T-helper 1 cell treated with Interleukin-12 subunit alpha and Interleukin-12 subunit beta and Interleukin-4 antibody, amounts not matched to agents 30 ng/mL and 1 ng/mL, for 36 hours (primary cell): ENCODE measurements at regions not wholly inside any gene's neighbourhood (a gene's known extent, or its start where the extent isn't known, plus 50 kb on each side); places are given as distances from the start of the nearest gene placed in this dataset.
"Not testable (repeated sequence)": the region's sequence is repeated elsewhere in the genome, so short reads cannot be mapped to it uniquely, and the experiment has no call there.

Experiments
- intact Hi-C: fragments of 100-400 bp; cut with micrococcal nuclease; formaldehyde crosslinking; loops from one replicate; pipeline ENCODE4 v1.15.1; 2024

GRCh38 chr1:80582980-80583379, 1217.8 kb upstream of the ADGRL2 start:
- intact Hi-C loops, result no loop called here

GRCh38 chr1:80579055-80579454, 1221.7 kb upstream of the ADGRL2 start:
- intact Hi-C loops, result no loop called here

GRCh38 chr1:80566867-80567266, 1233.9 kb upstream of the ADGRL2 start:
- intact Hi-C loops, result no loop called here

- intact Hi-C loops, result no loop called here
Observed at GRCh38 chr1:80566123-80566522, 1234.6 kb upstream of the ADGRL2 start.

- intact Hi-C loops, result no loop called here
Observed at GRCh38 chr1:80565406-80565805, 1235.3 kb upstream of the ADGRL2 start.

GRCh38 chr1:80542231-80542630, 1258.5 kb upstream of the ADGRL2 start:
- intact Hi-C loops, result no loop called here

GRCh38 chr1:80540596-80540995, 1260.1 kb upstream of the ADGRL2 start:
- intact Hi-C loops, result no loop called here

- intact Hi-C loops, result no loop called here
Observed at GRCh38 chr1:80540149-80540548, 1260.6 kb upstream of the ADGRL2 start.

- intact Hi-C loops, result not testable (repeated sequence)
Observed at GRCh38 chr1:80539298-80539697, 1261.4 kb upstream of the ADGRL2 start.

- intact Hi-C loops, result no loop called here
Observed at GRCh38 chr1:80536461-80536860, 1264.3 kb upstream of the ADGRL2 start.

GRCh38 chr1:80535466-80535865, 1265.3 kb upstream of the ADGRL2 start:
- intact Hi-C loops, result no loop called here

- intact Hi-C loops, result no loop called here
Observed at GRCh38 chr1:80534606-80535360, 1266.0 kb upstream of the ADGRL2 start.

GRCh38 chr1:80533775-80534334, 1266.9 kb upstream of the ADGRL2 start:
- intact Hi-C loops, result no loop called here

GRCh38 chr1:80533093-80533492, 1267.6 kb upstream of the ADGRL2 start:
- intact Hi-C loops, result no loop called here

- intact Hi-C loops, result no loop called here
Observed at GRCh38 chr1:80531182-80531581, 1269.6 kb upstream of the ADGRL2 start.

GRCh38 chr1:80529546-80529945, 1271.2 kb upstream of the ADGRL2 start:
- intact Hi-C loops, result no loop called here

- intact Hi-C loops, result no loop called here
Observed at GRCh38 chr1:80523861-80524260, 1276.9 kb upstream of the ADGRL2 start.

- intact Hi-C loops, result not testable (repeated sequence)
Observed at GRCh38 chr1:80523071-80523470, 1277.7 kb upstream of the ADGRL2 start.

- intact Hi-C loops, result no loop called here
Observed at GRCh38 chr1:80520949-80521348, 1279.8 kb upstream of the ADGRL2 start.

- intact Hi-C loops, result no loop called here
Observed at GRCh38 chr1:80517062-80517461, 1283.7 kb upstream of the ADGRL2 start.

GRCh38 chr1:80509965-80510522, 1290.7 kb upstream of the ADGRL2 start:
- intact Hi-C loops, result no loop called here

GRCh38 chr1:80506216-80506615, 1294.5 kb upstream of the ADGRL2 start:
- intact Hi-C loops, result no loop called here

- intact Hi-C loops, result no loop called here
Observed at GRCh38 chr1:80498673-80499072, 1302.1 kb upstream of the ADGRL2 start.
